Endothelial cell (in vitro differentiated cells): ENCODE measurements at regions not wholly inside any gene's neighbourhood (a gene's known extent, or its start where the extent isn't known, plus 50 kb on each side); places are given as distances from the start of the nearest gene placed in this dataset.

Experiments used
- DNase-seq: peaks from one replicate; pipeline ENCODE4 v3.0.0; 2021; ENCODE audit warnings: low spot score
- H3K27ac Mint-ChIP-seq: one replicate; pipeline ENCODE4 v1.8.0; 2021; ENCODE audit warnings: mixed read lengths, inconsistent platforms; ENCODE audit not compliant: unreplicated experiment
- H3K27me3 Mint-ChIP-seq: one replicate; pipeline ENCODE4 v1.8.0; 2021; ENCODE audit warnings: mild to moderate bottlenecking, moderate library complexity, mixed read lengths, inconsistent platforms; ENCODE audit not compliant: unreplicated experiment
- H3K36me3 Mint-ChIP-seq: one replicate; pipeline ENCODE4 v1.8.0; 2021; ENCODE audit warnings: mild to moderate bottlenecking, low read depth, mixed read lengths, inconsistent platforms; ENCODE audit not compliant: unreplicated experiment
- H3K4me1 Mint-ChIP-seq: one replicate; pipeline ENCODE4 v1.8.0; 2021; ENCODE audit warnings: mild to moderate bottlenecking, mixed read lengths, inconsistent platforms; ENCODE audit not compliant: unreplicated experiment
- H3K4me3 Mint-ChIP-seq: one replicate; pipeline ENCODE4 v1.8.0; 2021; ENCODE audit warnings: mild to moderate bottlenecking, mixed read lengths, inconsistent platforms; ENCODE audit not compliant: unreplicated experiment
- H3K9me3 Mint-ChIP-seq: one replicate; pipeline ENCODE4 v1.8.0; 2021; ENCODE audit warnings: mixed read lengths, inconsistent platforms; ENCODE audit not compliant: unreplicated experiment
- TF ChIP-seq, protein P1 (sequence below): fragments of 200-600 bp; sonication (generic); IDR thresholded peaks from one replicate; pipeline ENCODE4 v1.5.0; 2021; ENCODE audit warnings: antibody characterized with exemption; ENCODE audit not compliant: unreplicated experiment

DNA sequence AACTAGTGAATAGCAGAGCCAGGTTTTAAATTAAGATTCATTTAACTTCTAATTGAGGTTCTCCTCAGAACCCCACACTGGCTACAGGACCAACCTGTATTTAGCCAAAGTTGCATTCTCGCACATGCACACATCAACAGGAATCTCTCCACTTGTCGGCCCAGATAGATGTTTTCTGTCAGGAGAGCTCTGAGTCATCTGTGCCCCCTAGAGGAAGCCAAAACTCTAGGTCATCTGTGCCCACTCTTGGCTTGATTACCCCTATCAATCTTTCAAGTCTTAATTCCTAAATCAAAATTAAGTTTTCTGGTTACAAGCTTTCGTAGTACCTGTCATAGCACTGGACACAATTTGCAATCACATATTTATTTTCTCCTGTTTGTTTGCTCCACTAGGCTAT lies 104.9 kb upstream of the EOMES start:
- Mint-ChIP-seq H3K4me3 (no peak overlapping the region), H3K9me3 (no peaks in the 10 kb centered on the region), H3K4me1 (no peaks in the 10 kb centered on the region), H3K27me3 (peaks cover 2% of the 10 kb centered on the region), H3K27ac (no peak overlapping the region), H3K36me3 (peaks cover 4% of the 10 kb centered on the region)
- no peak for DNase-seq
- TF ChIP-seq, protein P1, sequence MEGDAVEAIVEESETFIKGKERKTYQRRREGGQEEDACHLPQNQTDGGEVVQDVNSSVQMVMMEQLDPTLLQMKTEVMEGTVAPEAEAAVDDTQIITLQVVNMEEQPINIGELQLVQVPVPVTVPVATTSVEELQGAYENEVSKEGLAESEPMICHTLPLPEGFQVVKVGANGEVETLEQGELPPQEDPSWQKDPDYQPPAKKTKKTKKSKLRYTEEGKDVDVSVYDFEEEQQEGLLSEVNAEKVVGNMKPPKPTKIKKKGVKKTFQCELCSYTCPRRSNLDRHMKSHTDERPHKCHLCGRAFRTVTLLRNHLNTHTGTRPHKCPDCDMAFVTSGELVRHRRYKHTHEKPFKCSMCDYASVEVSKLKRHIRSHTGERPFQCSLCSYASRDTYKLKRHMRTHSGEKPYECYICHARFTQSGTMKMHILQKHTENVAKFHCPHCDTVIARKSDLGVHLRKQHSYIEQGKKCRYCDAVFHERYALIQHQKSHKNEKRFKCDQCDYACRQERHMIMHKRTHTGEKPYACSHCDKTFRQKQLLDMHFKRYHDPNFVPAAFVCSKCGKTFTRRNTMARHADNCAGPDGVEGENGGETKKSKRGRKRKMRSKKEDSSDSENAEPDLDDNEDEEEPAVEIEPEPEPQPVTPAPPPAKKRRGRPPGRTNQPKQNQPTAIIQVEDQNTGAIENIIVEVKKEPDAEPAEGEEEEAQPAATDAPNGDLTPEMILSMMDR: no peak

DNA sequence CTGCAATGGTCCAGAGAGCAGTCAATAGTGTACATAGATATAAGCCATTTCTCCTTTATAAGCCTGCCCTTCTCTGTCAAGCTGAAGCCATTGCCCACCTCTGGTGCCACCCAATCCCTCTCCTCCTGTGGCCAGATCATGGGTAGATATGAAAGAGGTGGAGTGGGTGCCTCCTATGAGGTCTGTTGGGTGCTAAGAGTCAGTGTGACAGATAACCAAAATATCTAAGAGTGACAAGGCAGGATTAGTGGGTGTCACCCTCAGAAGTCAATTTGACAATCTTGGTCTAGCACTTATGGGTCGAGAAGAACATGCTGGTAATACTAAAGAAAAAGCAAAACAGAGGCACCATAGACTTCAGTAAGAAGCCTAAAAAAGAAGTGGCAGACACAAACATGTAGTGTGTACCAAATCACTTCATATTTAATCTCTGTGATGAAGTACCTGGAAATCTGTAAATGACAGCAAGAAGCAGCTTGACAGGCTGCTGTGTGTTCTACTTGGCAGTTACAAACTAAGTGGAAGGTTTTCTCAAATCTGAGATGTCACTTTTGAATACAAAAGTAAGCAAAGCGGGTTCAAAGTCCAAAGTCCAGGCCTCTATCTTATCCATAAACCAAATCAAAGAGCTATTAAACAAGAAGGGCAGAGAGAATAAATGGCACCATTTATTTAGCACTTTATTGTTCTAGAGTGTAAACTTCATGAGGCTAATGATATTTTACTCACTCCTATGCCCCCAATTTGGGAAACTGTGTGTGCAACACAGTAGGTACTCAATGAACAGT lies 118.9 kb upstream of the EOMES start:
- TF ChIP-seq, protein P1: no peak
- no peak overlapping the region for H3K27ac Mint-ChIP-seq
- no peaks in the 10 kb centered on the region for H3K9me3 Mint-ChIP-seq
- H3K4me1 Mint-ChIP-seq: no peaks in the 10 kb centered on the region
- no peak overlapping the region for H3K4me3 Mint-ChIP-seq
- no peak for DNase-seq
- no peaks in the 10 kb centered on the region for H3K36me3 Mint-ChIP-seq
- H3K27me3 Mint-ChIP-seq: no peaks in the 10 kb centered on the region

- Mint-ChIP-seq H3K36me3 (no peaks in the 10 kb centered on the region), H3K27ac (no peak overlapping the region), H3K27me3 (no peaks in the 10 kb centered on the region), H3K4me1 (no peaks in the 10 kb centered on the region), H3K4me3 (no peak overlapping the region), H3K9me3 (no peaks in the 10 kb centered on the region)
- TF ChIP-seq, protein P1: no peak
- no peak for DNase-seq
Measured at GRCh38 chr3:27844052-27844675, 122.0 kb upstream of the EOMES start.

DNA sequence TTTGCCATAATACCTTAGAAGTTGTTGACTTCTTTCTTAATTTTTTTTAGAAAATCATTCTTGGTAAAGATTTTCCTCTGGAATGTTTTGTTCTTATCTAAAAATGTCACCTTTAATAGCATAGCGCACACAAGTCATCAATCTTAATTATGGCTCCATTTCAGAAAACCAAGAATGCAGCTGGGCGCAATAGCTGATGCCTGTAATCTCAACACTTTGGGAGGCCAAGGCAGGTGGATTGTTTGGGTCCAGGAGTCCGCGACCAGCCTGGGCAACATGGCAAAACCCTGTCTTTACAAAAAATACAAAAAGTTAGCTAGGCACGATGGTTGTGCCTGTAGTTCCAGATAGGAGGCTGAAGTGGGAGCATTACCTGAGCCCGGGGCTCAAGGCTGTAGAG lies 125.6 kb upstream of the EOMES start:
- Mint-ChIP-seq H3K27ac (no peak overlapping the region), H3K4me1 (no peaks in the 10 kb centered on the region), H3K4me3 (no peak overlapping the region), H3K9me3 (no peaks in the 10 kb centered on the region), H3K36me3 (no peaks in the 10 kb centered on the region), H3K27me3 (no peaks in the 10 kb centered on the region)
- TF ChIP-seq, protein P1: no peak
- no peak for DNase-seq

GRCh38 chr3:27848826-27849225 lies 126.7 kb upstream of the EOMES start:
- Mint-ChIP-seq H3K4me3 (no peak overlapping the region), H3K9me3 (peaks cover 4% of the 10 kb centered on the region), H3K27me3 (no peaks in the 10 kb centered on the region)

More at GRCh38 chr3:27848826-27849225, 126.7 kb upstream of the EOMES start:
- Mint-ChIP-seq H3K36me3 (peaks cover 6% of the 10 kb centered on the region), H3K4me1 (no peaks in the 10 kb centered on the region), H3K27ac (no peak overlapping the region)
- DNase-seq: no peak
- TF ChIP-seq, protein P1: no peak
